Uterus (tissue), 2 donors: ENCODE measurements at regions not wholly inside any gene's neighbourhood (a gene's known extent, or its start where the extent isn't known, plus 50 kb on each side); places are given as distances from the start of the nearest gene placed in this dataset.

ENCODE experiments used
- POLR2A ChIP-seq, 2 donors: fragments of 450-650 bp; IDR thresholded peaks; one replicate each; pipeline ENCODE4 v1.6.1; 2016; ENCODE audit warnings: antibody characterized with exemption in 2 of 2, mild to moderate bottlenecking in 1 of 2, moderate library complexity in 1 of 2
- TF ChIP-seq, protein P1 (sequence below), 4 experiments: fragments of 200-600 bp in 2 of 4; fragments of 450-650 bp in 2 of 4; sonication (generic) in 2 of 4; IDR thresholded peaks; one replicate each; pipeline ENCODE4 v1.5.1; 2016 to 2019; ENCODE audit warnings: antibody characterized with exemption in 4 of 4, mild to moderate bottlenecking in 2 of 4, moderate library complexity in 1 of 4

DNA sequence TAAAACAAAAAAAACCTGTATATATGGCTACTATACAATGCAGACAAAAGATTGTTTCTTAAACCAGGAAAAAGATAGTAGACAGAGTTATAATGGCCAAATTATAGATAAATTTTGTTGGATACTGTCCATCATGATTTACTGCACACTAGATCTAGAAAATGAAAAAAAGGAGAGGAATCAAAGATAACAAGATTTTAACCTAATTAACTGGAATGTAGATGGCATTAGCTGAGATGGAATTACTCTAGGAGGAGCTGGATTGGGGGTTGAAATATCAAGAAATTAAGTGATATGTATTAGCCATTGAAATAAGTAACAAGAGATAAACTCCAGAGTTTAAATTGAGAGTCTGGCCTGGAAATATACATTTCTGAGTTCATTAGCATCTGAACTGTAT is 1489.1 kb downstream of the PLA2G4A start:
- TF ChIP-seq, protein P1, sequence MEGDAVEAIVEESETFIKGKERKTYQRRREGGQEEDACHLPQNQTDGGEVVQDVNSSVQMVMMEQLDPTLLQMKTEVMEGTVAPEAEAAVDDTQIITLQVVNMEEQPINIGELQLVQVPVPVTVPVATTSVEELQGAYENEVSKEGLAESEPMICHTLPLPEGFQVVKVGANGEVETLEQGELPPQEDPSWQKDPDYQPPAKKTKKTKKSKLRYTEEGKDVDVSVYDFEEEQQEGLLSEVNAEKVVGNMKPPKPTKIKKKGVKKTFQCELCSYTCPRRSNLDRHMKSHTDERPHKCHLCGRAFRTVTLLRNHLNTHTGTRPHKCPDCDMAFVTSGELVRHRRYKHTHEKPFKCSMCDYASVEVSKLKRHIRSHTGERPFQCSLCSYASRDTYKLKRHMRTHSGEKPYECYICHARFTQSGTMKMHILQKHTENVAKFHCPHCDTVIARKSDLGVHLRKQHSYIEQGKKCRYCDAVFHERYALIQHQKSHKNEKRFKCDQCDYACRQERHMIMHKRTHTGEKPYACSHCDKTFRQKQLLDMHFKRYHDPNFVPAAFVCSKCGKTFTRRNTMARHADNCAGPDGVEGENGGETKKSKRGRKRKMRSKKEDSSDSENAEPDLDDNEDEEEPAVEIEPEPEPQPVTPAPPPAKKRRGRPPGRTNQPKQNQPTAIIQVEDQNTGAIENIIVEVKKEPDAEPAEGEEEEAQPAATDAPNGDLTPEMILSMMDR (IDR thresholded peaks at IDR 0.05), result no peak
- TF ChIP-seq POLR2A (IDR thresholded peaks at IDR 0.05), result no peak
